ENCODE measurements at regions not wholly inside any gene's neighbourhood (a gene's known extent, or its start where the extent isn't known, plus 50 kb on each side); places are given as distances from the start of the nearest gene placed in this dataset.

GRCh38 chr14:94930690-94931089 is 160.8 kb upstream of the GSC start:
- Mint-ChIP-seq H3K4me1 (ENCODE audit: low read depth, unreplicated experiment) (no peaks in the 10 kb centered on the region), H3K9me3 (ENCODE audit: unreplicated experiment) (peaks cover 2% of the 10 kb centered on the region), H3K36me3 (ENCODE audit: unreplicated experiment) (no peaks in the 10 kb centered on the region), H3K27ac (ENCODE audit: unreplicated experiment) (no peak overlapping the region), H3K4me3 (ENCODE audit: unreplicated experiment) (no peak overlapping the region), H3K27me3 (ENCODE audit: unreplicated experiment) (no peaks in the 10 kb centered on the region)
- DNase-seq: no peak
- TF ChIP-seq CTCF (IDR thresholded peaks at IDR 0.05; ENCODE audit: partially characterized antibody, unreplicated experiment): no peak

- H3K4me3 Mint-ChIP-seq (ENCODE audit: unreplicated experiment): no peak overlapping the region
- H3K9me3 Mint-ChIP-seq (ENCODE audit: unreplicated experiment): peaks cover 2% of the 10 kb centered on the region
- TF ChIP-seq CTCF (IDR thresholded peaks at IDR 0.05; ENCODE audit: partially characterized antibody, unreplicated experiment): no peak
- no peaks in the 10 kb centered on the region for H3K36me3 Mint-ChIP-seq (ENCODE audit: unreplicated experiment)
- DNase-seq: no peak
- H3K27me3 Mint-ChIP-seq (ENCODE audit: unreplicated experiment): no peaks in the 10 kb centered on the region
- H3K27ac Mint-ChIP-seq (ENCODE audit: unreplicated experiment): no peak overlapping the region
- H3K4me1 Mint-ChIP-seq (ENCODE audit: low read depth, unreplicated experiment): no peaks in the 10 kb centered on the region
Observed at GRCh38 chr14:94929354-94929753, 159.4 kb upstream of the GSC start.

- no peak overlapping the region for H3K27ac Mint-ChIP-seq (ENCODE audit: unreplicated experiment)
- no peak overlapping the region for H3K4me3 Mint-ChIP-seq (ENCODE audit: unreplicated experiment)
- peaks cover 2% of the 10 kb centered on the region for H3K27me3 Mint-ChIP-seq (ENCODE audit: unreplicated experiment)
- peaks cover 1% of the 10 kb centered on the region for H3K9me3 Mint-ChIP-seq (ENCODE audit: unreplicated experiment)
- TF ChIP-seq CTCF (IDR thresholded peaks at IDR 0.05; ENCODE audit: partially characterized antibody, unreplicated experiment): no peak
- no peaks in the 10 kb centered on the region for H3K4me1 Mint-ChIP-seq (ENCODE audit: low read depth, unreplicated experiment)
- no peak for DNase-seq
- no peaks in the 10 kb centered on the region for H3K36me3 Mint-ChIP-seq (ENCODE audit: unreplicated experiment)
Observed at GRCh38 chr14:94926176-94926575, 156.3 kb upstream of the GSC start.

- TF ChIP-seq CTCF (IDR thresholded peaks at IDR 0.05; ENCODE audit: partially characterized antibody, unreplicated experiment): no peak
- H3K27me3 Mint-ChIP-seq (ENCODE audit: unreplicated experiment): peaks cover 2% of the 10 kb centered on the region
- H3K4me1 Mint-ChIP-seq (ENCODE audit: low read depth, unreplicated experiment): no peaks in the 10 kb centered on the region
- no peak for DNase-seq
- H3K9me3 Mint-ChIP-seq (ENCODE audit: unreplicated experiment): peaks cover 1% of the 10 kb centered on the region
- no peak overlapping the region for H3K27ac Mint-ChIP-seq (ENCODE audit: unreplicated experiment)
- no peak overlapping the region for H3K4me3 Mint-ChIP-seq (ENCODE audit: unreplicated experiment)
- no peaks in the 10 kb centered on the region for H3K36me3 Mint-ChIP-seq (ENCODE audit: unreplicated experiment)
Observed at GRCh38 chr14:94925416-94926173, 155.7 kb upstream of the GSC start.

GRCh38 chr14:94924189-94924588 is 154.3 kb upstream of the GSC start:
- Mint-ChIP-seq H3K36me3 (ENCODE audit: unreplicated experiment) (no peaks in the 10 kb centered on the region), H3K9me3 (ENCODE audit: unreplicated experiment) (peaks cover 1% of the 10 kb centered on the region), H3K4me3 (ENCODE audit: unreplicated experiment) (no peak overlapping the region), H3K4me1 (ENCODE audit: low read depth, unreplicated experiment) (no peaks in the 10 kb centered on the region), H3K27me3 (ENCODE audit: unreplicated experiment) (peaks cover 2% of the 10 kb centered on the region), H3K27ac (ENCODE audit: unreplicated experiment) (no peak overlapping the region)
- TF ChIP-seq CTCF (IDR thresholded peaks at IDR 0.05; ENCODE audit: partially characterized antibody, unreplicated experiment): no peak
- DNase-seq: no peak

Data from glutamatergic neuron (in vitro differentiated cells).